ENCODE measurements at regions not wholly inside any gene's neighbourhood (a gene's known extent, or its start where the extent isn't known, plus 50 kb on each side); places are given as distances from the start of the nearest gene placed in this dataset.
"Not testable (repeated sequence)": the region's sequence is repeated elsewhere in the genome, so short reads cannot be mapped to it uniquely, and the experiment has no call there.

DNA sequence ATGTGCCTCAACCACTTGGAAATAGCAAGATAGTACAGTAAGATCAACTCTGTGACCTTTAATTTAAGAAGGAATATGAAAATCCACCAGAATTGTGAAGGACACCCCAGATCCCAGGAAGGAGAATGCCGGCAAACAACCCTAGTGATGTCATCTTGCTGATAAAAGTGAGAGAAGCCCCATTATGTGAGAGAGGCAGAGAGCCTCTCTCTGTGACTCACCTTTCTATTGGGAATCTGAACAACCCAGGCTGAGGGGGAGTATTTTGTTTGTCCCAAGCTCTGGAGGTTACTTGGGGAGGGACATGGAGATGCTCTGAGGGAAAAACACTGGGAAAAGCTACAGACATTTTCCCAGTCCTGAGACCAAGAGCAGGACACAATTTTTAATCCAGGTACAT, 188.3 kb upstream of the FERMT1 start:
- no peak for DNase-seq (ENCODE audit: low spot score)

DNA sequence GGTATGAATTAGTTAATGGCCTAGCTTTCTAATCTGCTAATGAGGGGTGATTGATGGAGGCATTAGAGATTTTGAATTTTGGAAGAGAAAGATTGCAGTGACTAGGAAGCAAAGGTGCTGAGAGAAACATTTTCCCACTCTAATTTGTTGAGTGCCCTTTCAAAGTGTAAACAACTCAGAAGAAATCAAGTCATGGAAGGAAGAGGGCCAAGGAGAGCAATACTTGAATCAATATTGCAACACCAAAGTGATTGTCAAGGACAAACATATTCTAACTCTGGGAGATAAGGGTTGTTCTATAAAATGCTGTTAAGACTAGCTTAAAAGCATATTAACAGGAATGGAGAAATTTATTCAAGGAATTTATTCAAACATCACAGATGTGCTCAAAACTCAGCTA, 182.7 kb upstream of the FERMT1 start:
- DNase-seq (ENCODE audit: low spot score), result no peak

DNA sequence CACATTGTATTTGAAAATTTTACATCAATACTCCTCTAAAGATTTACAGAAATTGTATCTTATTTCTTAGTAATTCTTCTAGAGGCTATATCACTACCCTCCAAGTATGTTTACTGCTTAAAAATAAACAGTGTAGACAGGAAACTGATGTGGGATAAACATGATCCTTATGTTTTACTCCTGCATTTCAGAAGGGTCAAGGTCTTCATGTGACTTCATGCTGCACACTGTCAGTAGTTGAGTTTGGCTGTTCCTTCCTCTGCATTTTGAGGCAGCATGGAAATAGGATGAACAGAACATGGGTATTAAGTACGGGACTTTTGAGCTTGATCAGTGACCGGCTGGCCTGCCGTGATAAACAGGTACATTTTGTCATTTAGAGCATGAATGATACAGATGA, 179.2 kb upstream of the FERMT1 start:
- DNase-seq (ENCODE audit: low spot score), result no peak

DNA sequence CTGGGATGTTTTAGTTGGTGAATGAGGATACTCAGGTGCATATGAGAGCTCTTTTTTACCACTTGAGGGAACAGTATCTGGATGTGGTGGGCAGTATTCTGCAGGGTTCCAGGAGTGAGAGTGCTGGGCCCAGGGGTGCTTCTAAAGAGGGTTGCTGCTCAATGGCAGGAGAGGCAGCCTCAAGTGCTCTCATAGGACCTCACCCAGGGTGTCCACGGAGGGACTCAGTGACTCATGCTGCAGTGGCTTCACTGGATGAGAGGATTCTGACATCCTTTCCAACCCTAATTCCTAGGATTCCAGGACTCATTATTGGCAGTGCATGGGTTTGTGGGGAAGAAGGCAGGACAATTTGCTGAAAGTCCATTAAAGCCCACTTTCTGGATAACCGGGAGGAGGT, 176.6 kb upstream of the FERMT1 start:
- DNase-seq (ENCODE audit: low spot score), result no peak

DNA sequence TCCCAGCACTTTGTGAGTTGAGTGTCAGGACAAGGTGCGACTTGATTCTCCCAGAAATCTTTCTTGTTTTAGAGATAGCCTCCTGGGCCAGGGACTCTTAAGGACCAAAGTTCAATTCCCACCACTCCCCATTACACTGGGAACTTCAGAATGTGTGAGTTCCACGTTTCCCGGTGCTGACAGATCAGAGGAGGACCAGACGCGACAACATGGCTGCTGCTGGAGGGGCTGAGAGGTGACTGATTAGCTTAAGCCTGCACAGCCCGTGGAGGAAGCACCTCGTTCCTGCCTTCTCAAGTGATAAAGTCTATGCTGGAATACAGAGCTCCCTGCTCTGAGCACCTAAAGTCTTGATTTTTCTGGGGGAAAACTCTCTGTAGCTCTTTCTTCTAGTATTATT, 175.2 kb upstream of the FERMT1 start:
- no peak for DNase-seq (ENCODE audit: low spot score)

DNA sequence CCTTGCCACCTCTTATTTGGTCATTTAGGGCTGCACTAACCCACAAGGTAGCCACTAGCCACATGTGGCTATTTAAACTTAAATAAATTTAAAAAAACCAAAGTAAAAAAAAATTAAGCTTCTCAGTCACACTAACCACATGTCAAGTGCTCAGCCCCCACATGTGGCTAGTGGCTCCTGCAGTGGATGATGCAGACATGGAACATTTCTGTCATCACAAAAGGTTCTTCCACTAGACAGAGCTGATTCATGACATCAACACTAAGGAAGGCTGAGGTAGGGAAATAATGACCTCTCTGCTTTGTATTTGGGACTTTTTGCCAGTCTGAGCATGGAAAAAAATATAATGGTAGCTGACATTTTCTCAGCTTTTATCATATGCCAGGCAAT, 173.0 kb upstream of the FERMT1 start:
- no peak for DNase-seq (ENCODE audit: low spot score)

DNA sequence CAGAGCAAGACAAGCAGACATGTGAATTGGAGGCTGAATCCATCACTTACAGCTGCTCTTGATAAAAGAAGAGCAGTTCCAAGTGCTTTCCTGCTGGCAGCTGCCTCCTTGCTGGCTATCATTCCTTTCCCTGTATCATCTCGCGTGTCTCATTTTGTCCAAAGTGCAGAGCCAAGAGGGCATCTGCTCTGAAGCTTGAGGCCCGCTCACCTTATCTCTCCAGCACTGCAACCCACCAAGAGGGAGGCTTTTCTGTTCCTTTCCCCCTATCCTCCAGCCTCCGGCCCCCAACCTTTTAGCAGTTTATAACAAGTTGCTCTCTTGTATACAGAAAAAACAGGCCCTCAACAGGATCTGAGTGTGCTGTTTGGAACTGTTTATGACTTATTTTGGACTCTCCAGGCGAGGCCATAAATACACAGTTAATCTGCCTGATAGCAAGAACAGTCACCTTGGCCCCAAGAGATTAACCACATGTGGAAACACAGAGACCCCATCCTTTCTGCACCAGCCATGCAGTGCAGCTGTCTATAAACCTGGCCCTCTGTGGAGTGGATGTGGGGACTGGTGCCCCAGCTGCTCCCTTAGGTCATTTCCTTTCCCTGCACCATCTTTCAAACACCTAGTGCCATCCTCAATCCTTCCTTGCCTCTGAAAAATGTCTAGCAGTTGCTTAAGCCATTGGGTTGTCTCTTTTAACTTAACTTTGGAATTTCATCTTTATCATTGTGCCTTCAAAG, 172.5 kb upstream of the FERMT1 start:
- no peak for DNase-seq (ENCODE audit: low spot score)

DNA sequence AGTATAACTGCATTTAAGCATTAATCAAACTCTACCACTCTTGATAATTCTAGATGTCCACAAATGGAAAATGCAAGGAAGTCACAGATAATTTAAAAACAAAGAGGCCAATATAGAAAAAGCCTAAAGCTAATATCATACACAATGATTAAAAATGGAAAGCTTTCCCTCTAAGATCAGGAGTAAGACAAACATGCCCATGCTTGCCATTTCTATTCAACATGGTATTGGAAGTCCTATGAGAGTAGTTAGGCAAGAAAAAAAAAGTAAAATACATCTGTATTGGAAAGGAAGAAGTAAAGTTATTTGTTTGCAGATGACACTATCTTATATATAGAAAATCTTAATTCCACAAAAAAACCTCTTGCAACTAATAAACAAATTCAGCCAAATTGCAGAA, 164.6 kb upstream of the FERMT1 start:
- DNase-seq (ENCODE audit: low spot score), result no peak

DNA sequence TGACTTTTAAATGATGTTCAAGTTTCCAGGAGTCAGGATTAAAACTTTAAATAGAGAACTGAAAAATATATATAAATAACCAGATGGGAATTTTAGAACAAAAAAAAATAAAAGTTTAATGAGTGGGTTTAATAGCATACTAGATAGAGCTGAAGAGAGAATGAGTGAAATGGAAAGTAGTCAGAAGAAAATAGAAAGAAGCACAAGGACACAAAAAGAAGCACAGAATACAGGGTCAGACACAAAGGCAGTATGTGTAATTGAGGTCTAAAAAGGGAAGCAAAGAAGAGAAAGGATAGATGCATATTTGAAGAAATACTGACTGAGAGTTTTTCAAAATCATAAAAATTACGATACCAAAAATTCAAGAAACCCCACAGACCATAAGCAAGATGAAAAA, 159.8 kb upstream of the FERMT1 start:
- no peak for DNase-seq (ENCODE audit: low spot score)

DNA sequence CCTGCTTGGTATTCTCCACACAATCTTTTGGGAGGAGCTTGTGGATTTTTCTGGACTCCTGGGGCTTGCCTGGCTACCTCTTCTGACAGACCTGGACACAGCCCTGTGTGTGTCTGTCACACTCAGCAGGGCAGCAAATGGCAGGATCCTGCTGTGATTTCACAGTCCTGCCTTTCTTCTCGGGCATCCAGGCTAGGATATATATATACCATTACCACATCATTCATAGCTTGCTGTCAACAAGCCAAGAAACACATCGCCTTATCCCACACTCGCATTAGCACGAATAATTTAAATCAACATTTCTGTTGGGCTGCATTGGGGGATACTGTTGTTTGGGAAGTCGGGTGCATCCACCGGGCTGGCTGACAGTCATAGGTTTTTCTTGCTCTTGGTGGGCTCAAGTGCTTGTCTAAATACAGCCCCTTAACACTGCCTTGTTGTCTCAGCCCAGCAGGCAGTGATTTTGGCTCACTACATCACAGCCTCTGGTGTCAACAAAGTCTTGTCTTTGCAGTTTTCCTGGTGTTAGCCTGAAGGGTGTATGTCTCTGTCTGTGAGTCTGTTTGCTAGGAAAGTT, 154.9 kb upstream of the FERMT1 start:
- DNase-seq (ENCODE audit: low spot score), result no peak

DNA sequence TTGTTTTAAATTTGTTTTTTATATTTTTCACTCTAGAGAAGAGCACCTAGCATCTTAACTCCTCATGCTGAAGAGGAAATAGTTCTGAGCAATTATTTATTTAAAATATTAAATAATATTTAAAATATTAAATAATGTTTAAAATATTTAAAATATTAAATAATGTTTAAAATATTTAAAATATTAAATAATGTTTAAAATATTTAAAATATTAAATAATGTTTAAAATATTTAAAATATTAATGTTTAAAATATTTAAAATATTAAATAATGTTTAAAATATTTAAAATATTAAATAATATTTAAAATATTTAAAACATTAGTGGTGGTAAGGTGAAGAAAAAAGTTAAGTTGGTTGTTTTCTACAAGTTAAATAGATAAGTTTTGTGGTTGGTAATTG, 147.6 kb upstream of the FERMT1 start:
- not testable (repeated sequence) for DNase-seq (ENCODE audit: low spot score)

DNA sequence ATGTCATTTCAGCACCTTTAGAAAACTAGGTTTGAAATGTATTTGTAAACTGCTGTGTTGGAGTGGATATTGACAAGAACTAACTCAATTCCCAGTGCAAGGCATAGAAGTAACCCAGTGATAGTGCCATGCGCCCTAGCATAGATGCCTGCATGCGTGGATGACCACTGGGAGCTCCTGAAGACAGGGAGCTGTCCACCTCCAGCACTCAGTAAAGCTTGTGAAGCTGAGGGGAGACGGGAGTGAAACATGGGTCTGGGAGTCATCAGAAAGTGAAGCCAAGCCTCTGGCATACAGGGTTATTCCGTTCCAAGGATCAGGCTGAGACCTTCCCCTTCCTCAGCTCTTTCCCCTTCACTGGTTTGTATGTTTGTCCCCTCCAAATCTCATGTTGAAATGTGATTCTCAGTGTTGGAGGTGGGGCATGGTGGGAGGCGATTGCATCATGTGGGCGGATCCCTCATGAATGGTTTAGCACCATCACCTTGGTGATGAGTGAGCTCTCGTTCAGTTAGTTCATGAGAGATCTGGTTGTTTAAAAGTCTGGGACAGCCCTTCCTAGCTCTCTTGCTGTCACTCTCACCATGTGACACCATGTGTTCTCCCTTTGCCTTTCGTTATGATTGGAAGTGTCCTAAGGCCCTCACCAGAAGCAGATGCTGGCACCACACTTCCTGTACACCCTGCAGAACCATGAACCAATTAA, 146.5 kb upstream of the FERMT1 start:
- DNase-seq (ENCODE audit: low spot score), result no peak

DNA sequence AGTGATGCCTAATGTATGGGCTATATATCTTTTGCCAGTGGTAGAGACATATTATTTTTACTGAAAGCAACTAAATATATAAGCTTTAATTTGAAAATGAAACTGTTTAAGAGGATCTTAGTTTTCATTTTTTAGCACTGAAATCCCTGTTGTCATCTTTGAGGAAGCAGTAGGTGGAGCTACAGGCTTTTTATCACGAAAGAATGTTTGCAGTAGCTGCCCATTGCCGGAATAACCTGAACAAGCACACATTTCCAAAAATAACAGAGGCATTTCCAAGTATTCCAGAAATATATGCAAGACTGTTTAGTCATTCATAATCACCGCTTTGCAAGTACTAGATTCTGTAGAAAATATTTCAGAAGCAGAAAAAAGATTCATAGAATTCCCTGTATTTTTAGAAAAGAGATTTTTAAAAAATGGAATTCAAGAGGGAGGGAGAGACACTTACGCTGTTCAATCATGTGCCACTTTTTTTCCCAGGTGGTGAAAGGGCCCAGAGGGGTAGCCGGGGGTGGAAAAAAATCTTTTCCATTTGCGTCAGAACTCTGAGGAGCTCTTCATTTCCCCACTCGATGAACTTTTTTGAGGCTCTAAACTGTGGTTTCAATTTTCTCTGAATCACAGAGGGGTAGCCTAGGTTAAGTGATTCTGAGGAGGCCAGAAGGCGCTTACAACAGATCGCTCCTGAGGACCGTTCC, 142.5 kb upstream of the FERMT1 start:
- DNase-seq (ENCODE audit: low spot score), result no peak

DNA sequence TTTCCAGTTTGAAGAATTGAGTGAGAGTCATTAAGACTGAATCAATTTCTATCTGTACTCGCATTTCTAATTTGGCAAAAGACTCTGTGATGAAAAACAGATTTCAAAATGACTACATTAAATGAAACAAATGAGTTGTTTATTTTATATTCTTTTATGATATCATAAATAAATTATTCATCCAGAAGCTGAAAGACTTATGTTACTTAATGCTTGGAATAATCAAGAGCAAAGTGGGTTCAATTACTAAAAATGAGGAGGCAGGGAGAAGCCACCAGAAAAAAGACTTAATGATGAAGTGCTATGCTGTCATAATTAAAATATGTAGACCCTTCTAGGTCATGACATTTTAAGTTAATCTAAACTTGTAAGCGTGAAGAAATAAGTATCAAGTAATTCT, 130.6 kb upstream of the FERMT1 start:
- no peak for DNase-seq (ENCODE audit: low spot score)

DNA sequence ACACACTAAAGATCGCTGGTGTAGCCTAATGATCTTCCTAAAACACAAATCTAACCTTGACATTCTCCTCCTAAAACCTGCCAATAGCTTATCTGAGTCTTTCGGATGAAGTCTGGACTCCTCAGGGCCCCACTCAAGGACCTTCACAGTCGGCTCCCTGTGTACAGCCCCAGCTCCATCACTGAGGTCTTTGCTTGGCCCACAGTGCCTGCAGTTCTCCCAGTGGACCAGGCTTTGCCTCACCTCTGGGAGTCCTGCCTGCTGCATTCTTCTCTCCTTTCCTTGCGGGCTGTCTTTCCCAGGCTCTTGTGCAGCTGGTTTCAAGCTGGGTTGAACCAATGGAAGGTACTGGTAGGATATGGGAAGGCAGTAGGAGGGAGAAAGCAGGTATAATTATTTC, 122.6 kb upstream of the FERMT1 start:
- no peak for DNase-seq (ENCODE audit: low spot score)

DNA sequence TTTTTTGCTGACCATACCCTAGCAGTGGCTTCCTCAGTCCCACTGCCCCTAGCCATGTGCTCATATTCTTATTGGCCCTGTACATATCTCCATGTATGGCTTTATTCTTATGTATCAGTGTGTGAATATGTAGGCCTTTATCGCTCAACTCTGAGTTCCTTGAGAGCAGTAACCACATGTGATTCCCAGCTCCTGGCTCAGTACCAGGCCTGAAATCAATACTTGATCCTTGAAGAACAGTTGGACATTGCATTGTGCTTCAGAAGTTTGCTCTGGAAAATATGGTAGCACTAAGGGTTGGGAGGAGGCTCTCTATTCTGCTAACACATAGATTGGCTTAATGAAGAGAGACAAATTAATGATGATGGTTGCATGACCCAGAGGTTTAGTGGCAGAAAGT, 118.8 kb upstream of the FERMT1 start:
- no peak for DNase-seq (ENCODE audit: low spot score)

DNA sequence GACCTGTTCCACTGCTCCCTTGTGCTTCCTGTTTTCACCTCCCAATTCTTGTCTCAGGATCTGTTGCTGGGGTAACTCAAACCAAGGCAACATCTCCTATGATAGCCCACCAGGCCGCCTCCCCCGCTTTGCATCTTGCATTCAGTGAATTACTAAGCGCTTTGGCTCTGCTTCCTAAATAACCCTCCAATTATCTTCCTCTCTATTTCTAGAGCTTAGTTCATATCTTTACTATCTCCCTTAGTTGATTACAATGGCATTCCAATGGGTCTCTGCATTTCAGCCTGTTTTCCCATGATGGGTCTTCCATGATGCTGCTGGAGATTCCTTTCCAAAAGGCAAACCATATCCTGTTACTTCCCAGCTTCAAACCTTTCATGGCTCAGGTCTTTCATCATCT, 117.2 kb upstream of the FERMT1 start:
- DNase-seq (ENCODE audit: low spot score), result no peak

DNA sequence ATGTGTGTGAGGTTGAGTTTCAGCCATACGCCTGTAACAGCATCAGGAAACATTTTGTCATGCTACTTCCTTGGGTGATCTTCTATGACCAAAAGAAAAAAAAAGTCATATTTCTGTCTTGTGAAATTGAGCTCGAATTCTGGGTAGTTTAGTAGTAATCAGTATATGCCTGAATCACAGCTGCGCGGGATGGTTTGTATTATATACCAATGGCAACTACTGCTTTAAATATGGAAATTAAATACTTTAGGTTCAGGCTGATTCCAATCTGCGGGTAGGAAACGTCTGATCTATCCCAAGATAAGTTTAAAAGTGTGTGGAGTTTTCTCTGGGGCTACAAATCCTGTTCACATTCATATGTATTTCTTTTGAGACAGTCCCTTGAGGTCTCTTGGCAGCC, 115.6 kb upstream of the FERMT1 start:
- DNase-seq (ENCODE audit: low spot score), result no peak

DNA sequence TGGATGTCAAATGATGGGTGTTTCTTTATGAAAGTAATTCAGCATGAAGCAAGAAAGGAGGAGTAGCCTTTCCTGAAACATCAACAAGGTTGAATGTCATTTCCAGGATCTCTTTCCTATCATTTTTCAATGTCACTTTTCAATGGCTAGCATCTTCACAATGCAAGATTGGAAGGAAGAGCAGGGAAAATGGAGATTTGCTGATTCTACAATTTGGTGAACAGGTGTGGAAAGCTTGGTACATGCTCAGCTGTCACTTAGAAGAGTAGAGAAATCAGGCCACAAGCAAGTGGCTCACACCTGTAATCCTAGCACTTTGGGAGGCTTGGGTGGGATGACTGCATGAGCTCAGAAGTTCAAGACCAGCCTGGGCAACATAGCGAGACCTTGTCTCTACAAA, 112.7 kb upstream of the FERMT1 start:
- DNase-seq (ENCODE audit: low spot score), result no peak

DNA sequence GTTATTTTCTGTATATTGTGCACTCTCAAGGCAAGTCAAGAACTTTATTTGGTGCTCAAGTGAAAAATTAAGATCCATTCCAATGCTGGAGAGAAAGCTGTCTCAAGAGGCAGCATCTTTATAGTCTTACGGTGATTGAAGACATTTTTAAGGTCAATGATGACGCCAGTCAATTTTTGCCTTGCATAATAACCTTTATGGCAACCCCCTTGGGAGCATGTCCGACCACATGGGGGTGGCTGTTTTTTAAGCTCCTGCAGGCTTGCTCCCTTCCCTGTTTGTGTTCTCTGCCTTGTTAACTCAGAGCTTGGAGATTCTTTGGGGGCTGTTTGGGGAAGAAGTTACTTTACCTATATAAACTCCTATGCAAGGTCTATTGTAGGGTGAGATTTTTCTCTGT, 109.6 kb upstream of the FERMT1 start:
- no peak for DNase-seq (ENCODE audit: low spot score)

DNA sequence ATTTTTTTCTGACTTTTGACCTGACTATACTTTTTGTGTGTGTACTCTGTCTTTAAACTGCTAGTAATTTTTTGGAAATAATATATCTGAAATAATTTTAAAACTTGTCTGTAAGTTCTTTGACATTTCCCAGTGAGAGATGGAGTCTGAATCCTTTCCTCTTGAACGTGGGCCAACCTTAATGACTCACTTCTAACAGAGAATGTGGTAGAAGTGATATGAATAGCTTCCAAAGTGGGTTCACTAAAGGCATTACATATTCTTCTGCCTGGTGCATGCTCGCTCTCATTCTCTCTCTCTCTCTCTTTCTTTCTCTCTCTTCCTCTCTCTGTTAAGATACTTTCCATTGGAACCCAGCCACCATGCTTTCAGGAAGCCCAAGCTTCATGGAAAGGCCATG, 108.7 kb upstream of the FERMT1 start:
- DNase-seq (ENCODE audit: low spot score), result no peak

DNA sequence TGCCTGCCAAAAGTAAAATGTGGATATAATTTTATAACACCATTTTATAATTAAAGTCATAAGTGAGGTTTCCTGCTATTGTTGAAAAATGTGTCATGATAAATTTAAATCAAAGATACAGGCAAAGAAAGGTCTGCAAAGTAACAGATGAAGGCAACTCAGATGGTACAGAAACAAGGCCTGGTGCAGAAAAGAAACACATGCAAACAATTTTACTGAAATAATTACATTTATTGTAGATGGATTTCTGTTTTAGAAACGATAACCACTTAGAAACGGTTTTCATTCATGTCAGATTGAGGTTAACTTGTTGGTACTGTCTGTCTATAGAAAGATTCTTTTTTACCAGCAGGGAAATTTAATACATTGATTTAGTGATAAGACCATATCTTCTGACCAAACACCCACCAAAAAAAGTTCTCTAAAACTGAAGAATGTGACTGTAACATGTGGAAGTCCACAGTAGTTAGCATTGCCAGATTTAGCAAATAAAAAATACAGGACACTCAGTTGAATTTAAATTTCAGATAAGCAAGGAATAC, 105.5 kb upstream of the FERMT1 start:
- no peak for DNase-seq (ENCODE audit: low spot score)

DNA sequence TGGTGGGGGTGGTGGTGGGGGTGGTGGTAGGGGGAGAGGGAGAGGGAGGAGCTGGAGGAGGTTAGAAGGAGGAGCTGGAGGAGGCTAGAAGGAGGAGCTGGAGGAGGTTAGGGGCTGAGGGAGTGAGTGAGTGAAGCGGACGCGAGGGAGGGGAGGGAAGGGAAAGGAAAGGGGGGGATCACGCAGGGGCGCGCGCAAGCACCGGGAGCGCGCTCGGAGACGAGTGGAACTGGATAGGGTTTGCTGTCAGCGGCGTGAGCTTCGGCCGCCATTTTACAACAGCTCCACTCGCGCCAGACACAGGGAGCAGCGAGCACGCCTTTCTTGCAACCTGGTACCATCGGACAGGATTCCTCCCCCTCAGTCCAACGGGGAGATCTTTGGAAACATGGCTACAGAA, 90.5 kb upstream of the FERMT1 start:
- no peak for DNase-seq (ENCODE audit: low spot score)
